ENCODE measurements at regions not wholly inside any gene's neighbourhood (a gene's known extent, or its start where the extent isn't known, plus 50 kb on each side); places are given as distances from the start of the nearest gene placed in this dataset.
A peak's percentile ranks its signal among the peaks of the same experiment; 100 is the strongest.

- TF ChIP-seq CTCF (IDR thresholded peaks at IDR 0.05; ENCODE audit: poor library complexity, severe bottlenecking) (no peak), POLR2AphosphoS5 (IDR thresholded peaks at IDR 0.05) (peak; percentile 32), RAD21 (conservative IDR thresholded peaks at IDR 0.05) (no peak), MXI1 (conservative IDR thresholded peaks at IDR 0.05; ENCODE audit: poor library complexity, severe bottlenecking) (no peak), REST (IDR thresholded peaks at IDR 0.05; ENCODE audit: borderline replicate concordance) (no peak)
Observed at GRCh38 chr5:163633926-163634460, 128.6 kb downstream of the MAT2B start.
